HL-60 (cell line): ENCODE measurements at regions not wholly inside any gene's neighbourhood (a gene's known extent, or its start where the extent isn't known, plus 50 kb on each side); places are given as distances from the start of the nearest gene placed in this dataset.

Experiments used
- DNase-seq, 2 experiments: peaks; one replicate each; pipeline ENCODE4 v3.0.0-alpha.2; 2010 to 2020; ENCODE audit warnings: low read depth in 1 of 2, low spot score in 1 of 2
- H3K27ac ChIP-seq: fragments of 250-450 bp; sonication (Bioruptor Pico); replicated peaks from 2 replicates; pipeline ENCODE4 v1.5.1; 2020; ENCODE audit warnings: mild to moderate bottlenecking, moderate library complexity
- H3K27me3 ChIP-seq: fragments of 250-450 bp; sonication (Bioruptor Pico); 2 replicates; pipeline ENCODE4 v1.5.1; 2021; ENCODE audit warnings: mild to moderate bottlenecking, moderate library complexity; ENCODE audit not compliant: insufficient read depth, poor library complexity, severe bottlenecking
- H3K4me3 ChIP-seq: replicated peaks from 2 replicates; pipeline ENCODE4 v1.5.1; 2011; ENCODE audit warnings: mild to moderate bottlenecking, control low read depth, low read length; ENCODE audit not compliant: insufficient read depth
- CTCF ChIP-seq: IDR thresholded peaks from one replicate; pipeline ENCODE4 v1.5.1; 2011; ENCODE audit warnings: low read length, control low read depth, inconsistent platforms; ENCODE audit not compliant: insufficient read depth
- GABPA ChIP-seq: IDR thresholded peaks from 2 replicates; pipeline ENCODE4 v1.6.1; 2012; ENCODE audit warnings: low read depth
- POLR2AphosphoS5 ChIP-seq: IDR thresholded peaks from 2 replicates; pipeline ENCODE4 v1.6.1; 2012; ENCODE audit warnings: low read depth
- REST ChIP-seq: IDR thresholded peaks from 2 replicates; pipeline ENCODE4 v1.6.1; 2012; ENCODE audit warnings: low read depth; ENCODE audit not compliant: insufficient replicate concordance
- SPI1 ChIP-seq: IDR thresholded peaks from 2 replicates; pipeline ENCODE4 v1.6.1; 2012; ENCODE audit warnings: low read depth, mild to moderate bottlenecking, borderline replicate concordance

- TF ChIP-seq CTCF (no peak), REST (no peak), SPI1 (no peak), POLR2AphosphoS5 (no peak), GABPA (no peak)
- H3K4me3 ChIP-seq: no peak overlapping the region
- H3K27me3 ChIP-seq: no peaks in the 10 kb centered on the region
- no peak overlapping the region for H3K27ac ChIP-seq
- no peak for DNase-seq
These were observed 110.8 kb downstream of the SNX5 start for GRCh38 chr20:17857639-17858449.

GRCh38 chr20:17856837-17857605 lies 111.6 kb downstream of the SNX5 start:
- DNase-seq: no peak
- no peak overlapping the region for H3K4me3 ChIP-seq
- TF ChIP-seq GABPA (no peak), REST (no peak), SPI1 (no peak), CTCF (no peak), POLR2AphosphoS5 (no peak)
- H3K27ac ChIP-seq: no peak overlapping the region
- no peaks in the 10 kb centered on the region for H3K27me3 ChIP-seq

GRCh38 chr20:17856024-17856564 lies 112.5 kb downstream of the SNX5 start:
- Histone ChIP-seq H3K27ac (no peak overlapping the region), H3K4me3 (no peak overlapping the region), H3K27me3 (no peaks in the 10 kb centered on the region)
- TF ChIP-seq GABPA (no peak), SPI1 (no peak), CTCF (no peak), POLR2AphosphoS5 (no peak), REST (no peak)
- DNase-seq: no peak
